WTC11 (cell line): ENCODE measurements at regions not wholly inside any gene's neighbourhood (a gene's known extent, or its start where the extent isn't known, plus 50 kb on each side); places are given as distances from the start of the nearest gene placed in this dataset.

ENCODE experiments used
- ATAC-seq: fragments of 200-7000 bp; cut with Tn5 transposase; 2 replicates; pipeline ENCODE4 v1.10.0; 2021; ENCODE audit warnings: mild to moderate bottlenecking, moderate library complexity
- CTCF ChIA-PET: fragments of 300-600 bp; sonication (Branson Sonifier 250); formaldehyde crosslinking; loops from one replicate; lab custom pipeline; 2021; ENCODE audit warnings: antibody characterized with exemption; lab: Charles Lee
- POLR2A ChIA-PET: fragments of 350-600 bp; sonication (Branson Sonifier 250); formaldehyde crosslinking; loops from one replicate; lab custom pipeline; 2021; ENCODE audit warnings: antibody characterized with exemption; lab: Charles Lee
- DNase-seq: peaks from one replicate; pipeline ENCODE4 v3.0.0; 2021; ENCODE audit warnings: low spot score
- H3K27ac Mint-ChIP-seq: 2 replicates; pipeline ENCODE4 v1.8.0; 2021; ENCODE audit warnings: mixed read lengths
- H3K27me3 Mint-ChIP-seq: 2 replicates; pipeline ENCODE4 v1.8.0; 2021; ENCODE audit warnings: low read depth, mild to moderate bottlenecking, moderate library complexity, mixed read lengths
- H3K36me3 Mint-ChIP-seq: 2 replicates; pipeline ENCODE4 v1.8.0; 2021; ENCODE audit warnings: mixed read lengths
- H3K4me1 Mint-ChIP-seq: 2 replicates; pipeline ENCODE4 v1.8.0; 2022; ENCODE audit warnings: mixed read lengths
- H3K4me3 Mint-ChIP-seq: 2 replicates; pipeline ENCODE4 v1.8.0; 2021; ENCODE audit warnings: mild to moderate bottlenecking, moderate library complexity, mixed read lengths
- H3K9me3 Mint-ChIP-seq: 2 replicates; pipeline ENCODE4 v1.8.0; 2021; ENCODE audit warnings: mixed read lengths
- ELF4 ChIP-seq: sonication (generic); formaldehyde crosslinking; IDR thresholded peaks from 2 replicates; pipeline ENCODE4 v1.8.1; 2022; ENCODE audit warnings: low read depth, mild to moderate bottlenecking, moderate library complexity, missing genetic modification reagents
- ESRRA ChIP-seq: sonication (generic); formaldehyde crosslinking; IDR thresholded peaks from 2 replicates; pipeline ENCODE4 v1.8.1; 2022; ENCODE audit warnings: mild to moderate bottlenecking, missing genetic modification reagents, borderline replicate concordance
- ETV6 ChIP-seq: sonication (generic); formaldehyde crosslinking; IDR thresholded peaks from 2 replicates; pipeline ENCODE4 v1.8.1; 2022; ENCODE audit warnings: mild to moderate bottlenecking, missing genetic modification reagents
- FOXJ3 ChIP-seq: sonication (generic); formaldehyde crosslinking; IDR thresholded peaks from 2 replicates; pipeline ENCODE4 v1.9.0; 2021; ENCODE audit warnings: missing genetic modification reagents, mild to moderate bottlenecking, borderline replicate concordance
- GABPB1 ChIP-seq: sonication (generic); formaldehyde crosslinking; IDR thresholded peaks from 2 replicates; pipeline ENCODE4 v1.8.1; 2023; ENCODE audit warnings: mild to moderate bottlenecking, missing genetic modification reagents
- GTF2I ChIP-seq: fragments of 250-450 bp; sonication (Bioruptor Pico); conservative IDR thresholded peaks from 2 replicates; pipeline ENCODE4 v1.4.0; 2021; ENCODE audit warnings: mild to moderate bottlenecking
- KAT7 ChIP-seq: sonication (generic); formaldehyde crosslinking; IDR thresholded peaks from 2 replicates; pipeline ENCODE4 v1.8.1; 2023; ENCODE audit warnings: missing genetic modification reagents, mild to moderate bottlenecking, borderline replicate concordance
- MXD4 ChIP-seq: fragments of 250-450 bp; sonication (Bioruptor Pico); IDR thresholded peaks from 2 replicates; pipeline ENCODE4 v1.8.0; 2021; ENCODE audit warnings: mild to moderate bottlenecking, moderate library complexity, borderline replicate concordance
- NFATC4 ChIP-seq: fragments of 250-450 bp; sonication (Bioruptor Pico); IDR thresholded peaks from 2 replicates; pipeline ENCODE4 v1.9.0; 2021; ENCODE audit warnings: mild to moderate bottlenecking
- NR2C2 ChIP-seq: sonication (generic); formaldehyde crosslinking; IDR thresholded peaks from 2 replicates; pipeline ENCODE4 v1.8.0; 2022; ENCODE audit warnings: mild to moderate bottlenecking, missing genetic modification reagents
- RORB ChIP-seq: fragments of 250-450 bp; sonication (Bioruptor Pico); IDR thresholded peaks from 2 replicates; pipeline ENCODE4 v1.9.0; 2021; ENCODE audit warnings: mild to moderate bottlenecking
- SP1 ChIP-seq: sonication (generic); formaldehyde crosslinking; conservative IDR thresholded peaks from 2 replicates; pipeline ENCODE4 v1.8.1; 2022; ENCODE audit warnings: missing genetic modification reagents
- TEAD1 ChIP-seq: sonication (generic); formaldehyde crosslinking; IDR thresholded peaks from 2 replicates; pipeline ENCODE4 v1.8.0; 2022; ENCODE audit warnings: mild to moderate bottlenecking, missing genetic modification reagents
- TEAD4 ChIP-seq: sonication (generic); formaldehyde crosslinking; IDR thresholded peaks from 2 replicates; pipeline ENCODE4 v1.8.0; 2022; ENCODE audit warnings: mild to moderate bottlenecking, missing genetic modification reagents
- ZNF219 ChIP-seq: sonication (generic); formaldehyde crosslinking; IDR thresholded peaks from 2 replicates; pipeline ENCODE4 v1.8.0; 2023; ENCODE audit warnings: missing genetic modification reagents, mild to moderate bottlenecking, borderline replicate concordance
- ZNF263 ChIP-seq: sonication (generic); formaldehyde crosslinking; IDR thresholded peaks from 2 replicates; pipeline ENCODE4 v1.8.1; 2022; ENCODE audit warnings: low read depth, mild to moderate bottlenecking, moderate library complexity, missing genetic modification reagents
- ZNF317 ChIP-seq: sonication (generic); formaldehyde crosslinking; IDR thresholded peaks from 2 replicates; pipeline ENCODE4 v1.8.1; 2023; ENCODE audit warnings: low read depth, mild to moderate bottlenecking, moderate library complexity, missing genetic modification reagents, borderline replicate concordance
- ZNF396 ChIP-seq: fragments of 250-450 bp; sonication (Bioruptor Pico); IDR thresholded peaks from 2 replicates; pipeline ENCODE4 v1.8.0; 2021; ENCODE audit warnings: mild to moderate bottlenecking, moderate library complexity, borderline replicate concordance
- TF ChIP-seq, protein P1 (sequence below): fragments of 250-450 bp; sonication (Bioruptor Pico); IDR thresholded peaks from 2 replicates; pipeline ENCODE4 v1.9.0; 2021; ENCODE audit warnings: mild to moderate bottlenecking
- TF ChIP-seq, protein P2 (sequence below): fragments of 250-450 bp; sonication (Bioruptor Pico); conservative IDR thresholded peaks from 2 replicates; pipeline ENCODE4 v1.9.0; 2021; ENCODE audit warnings: mild to moderate bottlenecking
- TF ChIP-seq, protein P3 (sequence below): sonication (generic); formaldehyde crosslinking; IDR thresholded peaks from 2 replicates; pipeline ENCODE4 v1.8.1; 2023; ENCODE audit warnings: mild to moderate bottlenecking, moderate library complexity, missing genetic modification reagents
- TF ChIP-seq, protein P4 (sequence below): sonication (generic); formaldehyde crosslinking; IDR thresholded peaks from 2 replicates; pipeline ENCODE4 v1.8.0; 2022; ENCODE audit warnings: mild to moderate bottlenecking, missing genetic modification reagents
- TF ChIP-seq, protein P5 (sequence below): sonication (generic); formaldehyde crosslinking; IDR thresholded peaks from 2 replicates; pipeline ENCODE4 v1.8.1; 2022; ENCODE audit warnings: low read depth, missing genetic modification reagents, borderline replicate concordance
- TF ChIP-seq, protein P6 (sequence below): sonication (generic); formaldehyde crosslinking; IDR thresholded peaks from 2 replicates; pipeline ENCODE4 v1.8.1; 2022; ENCODE audit warnings: missing genetic modification reagents, borderline replicate concordance

DNA sequence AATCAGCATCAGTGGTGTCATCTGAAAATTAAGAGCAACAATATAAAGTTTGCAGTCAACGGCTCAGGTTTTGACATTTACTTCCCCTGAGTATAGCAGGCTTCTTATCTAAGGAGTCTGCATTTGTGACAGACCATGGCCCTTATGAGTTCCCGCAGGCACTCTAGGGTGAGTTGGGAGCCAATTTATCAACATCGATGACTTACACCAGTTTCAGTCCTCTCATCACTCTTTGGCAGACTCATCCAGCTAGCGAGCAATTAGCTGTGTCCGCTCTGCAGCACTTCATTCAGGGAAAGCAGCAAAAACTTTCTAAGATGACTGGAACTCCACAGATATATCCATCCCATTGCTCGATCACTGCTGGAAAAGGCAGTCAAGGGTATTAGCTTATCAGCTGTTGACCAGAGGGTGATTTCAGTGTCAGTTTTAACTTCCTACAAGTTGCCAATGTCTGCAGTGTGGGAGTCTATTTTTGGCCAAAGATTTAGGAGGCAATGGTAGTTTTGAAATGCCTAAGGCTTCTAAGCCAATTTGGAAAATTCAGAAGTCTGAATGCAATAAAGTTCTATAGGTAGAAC lies 625.1 kb upstream of the TENM3 start (continued):
- no peak for TF ChIP-seq NR2C2 (CRISPR knock-in tag)

DNA sequence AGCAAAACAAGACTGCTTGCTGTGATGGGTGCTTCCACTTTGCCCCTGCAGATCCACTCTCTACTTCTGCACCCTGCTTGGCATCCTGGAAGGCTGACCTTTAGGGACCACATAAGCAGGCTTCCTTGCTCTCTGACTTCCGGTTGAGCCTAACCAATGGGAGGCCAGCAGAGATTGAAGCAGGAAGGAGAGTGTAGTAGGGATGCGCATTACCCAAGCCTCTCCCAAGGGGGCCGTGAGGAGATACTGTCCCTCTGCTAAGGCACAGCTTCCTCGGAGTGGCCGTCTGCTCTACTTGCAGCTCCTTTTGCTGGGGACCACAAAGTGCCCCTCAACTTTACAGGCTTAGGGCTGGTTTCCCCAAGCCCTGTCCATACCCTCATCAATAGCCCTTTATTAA lies 624.3 kb upstream of the TENM3 start:
- DNase-seq (peak; percentile 30), ATAC-seq (peak; percentile 98)
- Mint-ChIP-seq H3K9me3 (no peaks in the 10 kb centered on the region), H3K36me3 (no peaks in the 10 kb centered on the region), H3K27ac (no peak overlapping the region), H3K4me3 (no peak overlapping the region), H3K4me1 (peaks cover 23% of the 10 kb centered on the region), H3K27me3 (no peaks in the 10 kb centered on the region)
- ChIA-PET POLR2A (no interaction called here), CTCF (no interaction called here)
- no peak for TF ChIP-seq GABPB1
- TF ChIP-seq ZNF396, result no peak
- no peak for TF ChIP-seq ZNF263
- TF ChIP-seq, protein P1, sequence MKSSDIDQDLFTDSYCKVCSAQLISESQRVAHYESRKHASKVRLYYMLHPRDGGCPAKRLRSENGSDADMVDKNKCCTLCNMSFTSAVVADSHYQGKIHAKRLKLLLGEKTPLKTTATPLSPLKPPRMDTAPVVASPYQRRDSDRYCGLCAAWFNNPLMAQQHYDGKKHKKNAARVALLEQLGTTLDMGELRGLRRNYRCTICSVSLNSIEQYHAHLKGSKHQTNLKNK (CRISPR knock-in tag), result no peak
- TF ChIP-seq SP1 (CRISPR knock-in tag), result no peak
- TF ChIP-seq ESRRA, result no peak
- no peak for TF ChIP-seq NFATC4
- no peak for TF ChIP-seq RORB (CRISPR knock-in tag)
- TF ChIP-seq, protein P2, sequence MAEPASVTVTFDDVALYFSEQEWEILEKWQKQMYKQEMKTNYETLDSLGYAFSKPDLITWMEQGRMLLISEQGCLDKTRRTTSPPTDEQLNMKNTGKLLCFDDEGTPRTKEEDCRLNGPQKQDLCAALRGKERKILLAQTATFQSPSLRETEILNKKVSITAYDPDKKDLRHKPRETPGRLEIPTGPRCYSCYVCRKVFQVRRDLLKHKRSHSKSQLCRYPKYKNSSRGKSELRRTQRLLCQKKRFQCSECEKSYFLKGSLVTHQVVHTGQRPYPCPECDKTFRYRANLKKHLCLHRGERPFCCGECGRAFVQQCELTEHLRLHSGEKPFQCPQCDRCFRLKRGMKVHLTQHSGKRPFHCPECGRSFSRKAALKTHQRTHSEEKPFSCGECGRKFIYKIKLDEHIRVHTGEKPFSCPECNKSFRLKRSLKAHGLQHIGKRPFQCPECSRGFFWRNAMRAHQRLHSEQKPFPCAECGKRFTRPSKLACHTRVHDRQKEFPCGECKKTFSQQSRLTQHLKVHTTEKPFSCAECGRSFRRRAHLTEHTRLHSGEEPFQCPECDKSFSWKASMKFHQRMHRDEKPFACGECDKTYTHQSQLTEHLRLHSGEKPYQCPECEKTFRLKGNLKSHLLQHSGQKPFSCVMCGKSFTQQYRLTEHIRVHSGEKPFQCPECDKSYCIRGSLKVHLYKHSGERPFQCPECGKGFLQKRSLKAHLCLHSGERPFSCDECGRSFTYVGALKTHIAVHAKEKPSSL (CRISPR knock-in tag), result no peak
- TF ChIP-seq TEAD4 (CRISPR knock-in tag), result no peak
- TF ChIP-seq, protein P3, sequence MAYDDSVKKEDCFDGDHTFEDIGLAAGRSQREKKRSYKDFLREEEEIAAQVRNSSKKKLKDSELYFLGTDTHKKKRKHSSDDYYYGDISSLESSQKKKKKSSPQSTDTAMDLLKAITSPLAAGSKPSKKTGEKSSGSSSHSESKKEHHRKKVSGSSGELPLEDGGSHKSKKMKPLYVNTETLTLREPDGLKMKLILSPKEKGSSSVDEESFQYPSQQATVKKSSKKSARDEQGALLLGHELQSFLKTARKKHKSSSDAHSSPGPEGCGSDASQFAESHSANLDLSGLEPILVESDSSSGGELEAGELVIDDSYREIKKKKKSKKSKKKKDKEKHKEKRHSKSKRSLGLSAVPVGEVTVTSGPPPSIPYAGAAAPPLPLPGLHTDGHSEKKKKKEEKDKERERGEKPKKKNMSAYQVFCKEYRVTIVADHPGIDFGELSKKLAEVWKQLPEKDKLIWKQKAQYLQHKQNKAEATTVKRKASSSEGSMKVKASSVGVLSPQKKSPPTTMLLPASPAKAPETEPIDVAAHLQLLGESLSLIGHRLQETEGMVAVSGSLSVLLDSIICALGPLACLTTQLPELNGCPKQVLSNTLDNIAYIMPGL (CRISPR knock-in tag), result no peak
- no peak for TF ChIP-seq ZNF317 (CRISPR knock-in tag)
- no peak for TF ChIP-seq FOXJ3 (CRISPR knock-in tag)

DNA sequence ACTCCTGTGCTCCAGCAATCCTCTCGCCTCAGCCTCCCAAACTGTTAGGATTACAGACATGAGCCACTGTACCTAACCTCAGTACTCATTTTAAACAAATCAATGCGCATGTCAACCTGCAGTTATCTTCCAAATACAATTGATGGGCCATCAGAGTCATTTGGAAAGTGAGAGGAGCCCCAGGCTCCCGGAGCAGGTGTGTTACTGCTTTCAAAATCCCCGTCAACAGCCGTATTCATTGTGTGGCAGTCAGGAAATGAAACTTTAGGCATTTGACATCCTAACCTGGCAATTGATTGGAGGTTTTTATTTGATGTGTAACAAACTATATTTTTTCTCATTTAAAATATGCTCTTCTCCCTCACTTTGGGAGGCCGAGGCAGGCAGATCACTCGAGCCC lies 623.6 kb upstream of the TENM3 start:
- TF ChIP-seq ZNF219 (no peak), GTF2I (CRISPR knock-in tag) (no peak), KAT7 (CRISPR knock-in tag) (no peak), ETV6 (CRISPR knock-in tag) (no peak), TEAD1 (CRISPR knock-in tag) (no peak), ELF4 (no peak), MXD4 (CRISPR knock-in tag) (no peak), SP1 (CRISPR knock-in tag) (no peak)
- TF ChIP-seq, protein P4, sequence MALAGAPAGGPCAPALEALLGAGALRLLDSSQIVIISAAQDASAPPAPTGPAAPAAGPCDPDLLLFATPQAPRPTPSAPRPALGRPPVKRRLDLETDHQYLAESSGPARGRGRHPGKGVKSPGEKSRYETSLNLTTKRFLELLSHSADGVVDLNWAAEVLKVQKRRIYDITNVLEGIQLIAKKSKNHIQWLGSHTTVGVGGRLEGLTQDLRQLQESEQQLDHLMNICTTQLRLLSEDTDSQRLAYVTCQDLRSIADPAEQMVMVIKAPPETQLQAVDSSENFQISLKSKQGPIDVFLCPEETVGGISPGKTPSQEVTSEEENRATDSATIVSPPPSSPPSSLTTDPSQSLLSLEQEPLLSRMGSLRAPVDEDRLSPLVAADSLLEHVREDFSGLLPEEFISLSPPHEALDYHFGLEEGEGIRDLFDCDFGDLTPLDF, result no peak
- TF ChIP-seq, protein P5, sequence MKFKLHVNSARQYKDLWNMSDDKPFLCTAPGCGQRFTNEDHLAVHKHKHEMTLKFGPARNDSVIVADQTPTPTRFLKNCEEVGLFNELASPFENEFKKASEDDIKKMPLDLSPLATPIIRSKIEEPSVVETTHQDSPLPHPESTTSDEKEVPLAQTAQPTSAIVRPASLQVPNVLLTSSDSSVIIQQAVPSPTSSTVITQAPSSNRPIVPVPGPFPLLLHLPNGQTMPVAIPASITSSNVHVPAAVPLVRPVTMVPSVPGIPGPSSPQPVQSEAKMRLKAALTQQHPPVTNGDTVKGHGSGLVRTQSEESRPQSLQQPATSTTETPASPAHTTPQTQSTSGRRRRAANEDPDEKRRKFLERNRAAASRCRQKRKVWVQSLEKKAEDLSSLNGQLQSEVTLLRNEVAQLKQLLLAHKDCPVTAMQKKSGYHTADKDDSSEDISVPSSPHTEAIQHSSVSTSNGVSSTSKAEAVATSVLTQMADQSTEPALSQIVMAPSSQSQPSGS (CRISPR knock-in tag), result no peak
- TF ChIP-seq, protein P6, sequence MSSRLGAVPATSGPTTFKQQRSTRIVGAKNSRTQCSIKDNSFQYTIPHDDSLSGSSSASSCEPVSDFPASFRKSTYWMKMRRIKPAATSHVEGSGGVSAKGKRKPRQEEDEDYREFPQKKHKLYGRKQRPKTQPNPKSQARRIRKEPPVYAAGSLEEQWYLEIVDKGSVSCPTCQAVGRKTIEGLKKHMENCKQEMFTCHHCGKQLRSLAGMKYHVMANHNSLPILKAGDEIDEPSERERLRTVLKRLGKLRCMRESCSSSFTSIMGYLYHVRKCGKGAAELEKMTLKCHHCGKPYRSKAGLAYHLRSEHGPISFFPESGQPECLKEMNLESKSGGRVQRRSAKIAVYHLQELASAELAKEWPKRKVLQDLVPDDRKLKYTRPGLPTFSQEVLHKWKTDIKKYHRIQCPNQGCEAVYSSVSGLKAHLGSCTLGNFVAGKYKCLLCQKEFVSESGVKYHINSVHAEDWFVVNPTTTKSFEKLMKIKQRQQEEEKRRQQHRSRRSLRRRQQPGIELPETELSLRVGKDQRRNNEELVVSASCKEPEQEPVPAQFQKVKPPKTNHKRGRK (CRISPR knock-in tag), result no peak
- H3K27ac Mint-ChIP-seq, result no peak overlapping the region
- H3K27me3 Mint-ChIP-seq, result no peaks in the 10 kb centered on the region
- H3K4me3 Mint-ChIP-seq, result no peak overlapping the region
- POLR2A ChIA-PET, result no interaction called here
- H3K36me3 Mint-ChIP-seq, result no peaks in the 10 kb centered on the region
- no peaks in the 10 kb centered on the region for H3K9me3 Mint-ChIP-seq
- DNase-seq (no peak), ATAC-seq (no peak)
- H3K4me1 Mint-ChIP-seq, result peaks cover 17% of the 10 kb centered on the region
- CTCF ChIA-PET, result no interaction called here
